ENCODE measurements at regions not wholly inside any gene's neighbourhood (a gene's known extent, or its start where the extent isn't known, plus 50 kb on each side); places are given as distances from the start of the nearest gene placed in this dataset.
"Not testable (repeated sequence)": the region's sequence is repeated elsewhere in the genome, so short reads cannot be mapped to it uniquely, and the experiment has no call there.

- no peak for DNase-seq
Observed at GRCh38 chr19:30692181-30692811, 320.1 kb downstream of the ZNF536 start.

- no peak for DNase-seq
Observed at GRCh38 chr19:30691819-30692166, 319.6 kb downstream of the ZNF536 start.

GRCh38 chr19:30690935-30691818, 319.0 kb downstream of the ZNF536 start:
- DNase-seq: no peak

GRCh38 chr19:30690525-30690924, 318.3 kb downstream of the ZNF536 start:
- no peak for DNase-seq

GRCh38 chr19:30689474-30689873, 317.3 kb downstream of the ZNF536 start:
- DNase-seq: no peak

- DNase-seq: peak; percentile 28
Observed at GRCh38 chr19:30688696-30689095, 316.5 kb downstream of the ZNF536 start.

- peak; percentile 40 for DNase-seq
Observed at GRCh38 chr19:30686826-30687566, 314.8 kb downstream of the ZNF536 start.

GRCh38 chr19:30686176-30686820, 314.1 kb downstream of the ZNF536 start:
- DNase-seq: peak; percentile 28

GRCh38 chr19:30685426-30686000, 313.3 kb downstream of the ZNF536 start:
- DNase-seq: peak; percentile 23

GRCh38 chr19:30684613-30685012, 312.4 kb downstream of the ZNF536 start:
- peak; percentile 41 for DNase-seq

- DNase-seq: peak; percentile 71
Observed at GRCh38 chr19:30682999-30683536, 310.9 kb downstream of the ZNF536 start.

- peak; percentile 26 for DNase-seq
Observed at GRCh38 chr19:30682146-30682998, 310.2 kb downstream of the ZNF536 start.

- DNase-seq: peak; percentile 37
Observed at GRCh38 chr19:30681162-30682100, 309.2 kb downstream of the ZNF536 start.

GRCh38 chr19:30680399-30680798, 308.2 kb downstream of the ZNF536 start:
- not testable (repeated sequence) for DNase-seq

- no peak for DNase-seq
Observed at GRCh38 chr19:30679789-30680188, 307.6 kb downstream of the ZNF536 start.

- no peak for DNase-seq
Observed at GRCh38 chr19:30679153-30679702, 307.0 kb downstream of the ZNF536 start.

- no peak for DNase-seq
Observed at GRCh38 chr19:30678168-30678567, 306.0 kb downstream of the ZNF536 start.

- no peak for DNase-seq
Observed at GRCh38 chr19:30677702-30678101, 305.5 kb downstream of the ZNF536 start.

- DNase-seq: no peak
Observed at GRCh38 chr19:30676990-30677679, 305.0 kb downstream of the ZNF536 start.

All from islet precursor cell (in vitro differentiated cells).